Gastrocnemius medialis (tissue), 4 donors: ENCODE measurements at regions not wholly inside any gene's neighbourhood (a gene's known extent, or its start where the extent isn't known, plus 50 kb on each side); places are given as distances from the start of the nearest gene placed in this dataset.

Experiments
- ATAC-seq, 2 donors: fragments of 150-250 bp; one replicate each; pipeline ENCODE4 v1.9.1; 2016
- DNase-seq, 2 donors: peaks; one replicate each; pipeline ENCODE4 v3.0.0-alpha.2; 2019
- H3K27ac ChIP-seq, 4 donors: fragments of 200-600 bp; sonication (generic); 1 replicate in 1 of 4; 2 replicates in 3 of 4; pipeline ENCODE4 v1.5.1; 2016 to 2018; ENCODE audit warnings: mild to moderate bottlenecking in 2 of 4, moderate library complexity in 1 of 4
- H3K27me3 ChIP-seq, 3 donors: fragments of 200-600 bp; sonication (generic) in 2 of 3; 1 replicate in 1 of 3; 2 replicates in 2 of 3; pipeline versions ENCODE4 v1.5.1 to v1.6.0; 2016 to 2019; ENCODE audit warnings: mild to moderate bottlenecking in 1 of 3, moderate library complexity in 1 of 3
- H3K36me3 ChIP-seq, 2 donors: fragments of 200-600 bp; sonication (generic) in 1 of 2; one replicate each; pipeline ENCODE4 v1.5.1; 2017 to 2018
- H3K4me1 ChIP-seq, 2 donors: fragments of 200-600 bp; sonication (generic) in 1 of 2; one replicate each; pipeline ENCODE4 v1.5.1; 2016 to 2017; ENCODE audit warnings: mild to moderate bottlenecking in 2 of 2
- H3K4me3 ChIP-seq, 4 donors: fragments of 200-600 bp; sonication (generic) in 3 of 4; 1 replicate in 1 of 4; 2 replicates in 3 of 4; pipeline ENCODE4 v1.5.1; 2016 to 2019; ENCODE audit warnings: mild to moderate bottlenecking in 2 of 4
- H3K9me3 ChIP-seq, 3 donors: fragments of 200-600 bp; sonication (generic) in 2 of 3; 1 replicate in 1 of 3; 2 replicates in 2 of 3; pipeline ENCODE4 v1.5.1; 2016 to 2019
- CTCF ChIP-seq, 5 experiments: fragments of 450-650 bp in 3 of 5; fragments of 200-600 bp in 2 of 5; sonication (generic) in 2 of 5; IDR thresholded peaks in 4 of 5; conservative IDR thresholded peaks in 1 of 5; 1 replicate in 4 of 5; 2 replicates in 1 of 5; pipeline ENCODE4 v1.5.1; 2016 to 2019; ENCODE audit warnings: antibody characterized with exemption in 5 of 5, mild to moderate bottlenecking in 3 of 5, moderate library complexity in 3 of 5
- POLR2A ChIP-seq, 2 donors: fragments of 450-650 bp; IDR thresholded peaks; one replicate each; pipeline ENCODE4 v1.6.1; 2017; ENCODE audit warnings: antibody characterized with exemption in 2 of 2, mild to moderate bottlenecking in 2 of 2, moderate library complexity in 2 of 2
- in situ Hi-C, 4 donors: fragments of 200-750 bp; cut with MboI; loops; one replicate each; pipeline versions ENCODE4 v1.15.0 to v1.8.0; 2017; ENCODE audit warnings: low sequenced_read_pairs in 4 of 4
- intact Hi-C: fragments of 100-400 bp; cut with DNase I; formaldehyde crosslinking; loops from one replicate; pipeline ENCODE4 v1.15.1; 2023; ENCODE audit warnings: low total_unique reads

- no peak for ATAC-seq
These were observed 1096.1 kb upstream of the CELF2 start for GRCh38 chr10:9921544-9921943.

GRCh38 chr10:9922126-9922870 is 1095.4 kb upstream of the CELF2 start:
- DNase-seq (no peak), ATAC-seq (no peak)
- H3K27ac ChIP-seq, result no peak overlapping the region
- no peaks in the 10 kb centered on the region for H3K4me1 ChIP-seq
- no peaks in the 10 kb centered on the region for H3K9me3 ChIP-seq
- TF ChIP-seq POLR2A (IDR thresholded peaks at IDR 0.05), result no peak
- no peak for TF ChIP-seq CTCF (IDR thresholded peaks at IDR 0.05 in 4 of 5, conservative IDR thresholded peaks at IDR 0.05 in 1 of 5)
- no peaks in the 10 kb centered on the region for H3K27me3 ChIP-seq
- intact Hi-C loops, result no loop called here
- in situ Hi-C loops, result no loop called here
- no peak overlapping the region for H3K4me3 ChIP-seq
- H3K36me3 ChIP-seq, result no peaks in the 10 kb centered on the region

More at GRCh38 chr10:9921544-9921943, 1096.1 kb upstream of the CELF2 start:
- Histone ChIP-seq H3K4me1 (no peaks in the 10 kb centered on the region), H3K27ac (no peak overlapping the region), H3K27me3 (no peaks in the 10 kb centered on the region), H3K36me3 (no peaks in the 10 kb centered on the region), H3K9me3 (no peaks in the 10 kb centered on the region), H3K4me3 (no peak overlapping the region)
- in situ Hi-C loops (no loop called here), intact Hi-C loops (no loop called here)
- no peak for DNase-seq
- TF ChIP-seq CTCF (IDR thresholded peaks at IDR 0.05 in 4 of 5, conservative IDR thresholded peaks at IDR 0.05 in 1 of 5) (no peak), POLR2A (IDR thresholded peaks at IDR 0.05) (no peak)

GRCh38 chr10:9926003-9926402 is 1091.7 kb upstream of the CELF2 start:
- Histone ChIP-seq H3K9me3 (no peaks in the 10 kb centered on the region), H3K27ac (no peak overlapping the region), H3K4me1 (no peaks in the 10 kb centered on the region), H3K4me3 (no peak overlapping the region), H3K27me3 (no peaks in the 10 kb centered on the region), H3K36me3 (no peaks in the 10 kb centered on the region)
- intact Hi-C loops (no loop called here), in situ Hi-C loops (no loop called here)
- DNase-seq (no peak), ATAC-seq (no peak)
- no peak for TF ChIP-seq POLR2A (IDR thresholded peaks at IDR 0.05)
- TF ChIP-seq CTCF (IDR thresholded peaks at IDR 0.05 in 4 of 5, conservative IDR thresholded peaks at IDR 0.05 in 1 of 5), result no peak

GRCh38 chr10:9926881-9927280 is 1090.8 kb upstream of the CELF2 start:
- Histone ChIP-seq H3K36me3 (no peaks in the 10 kb centered on the region), H3K27me3 (no peaks in the 10 kb centered on the region), H3K4me3 (no peak overlapping the region), H3K9me3 (no peaks in the 10 kb centered on the region), H3K4me1 (no peaks in the 10 kb centered on the region), H3K27ac (no peak overlapping the region)
- in situ Hi-C loops, result no loop called here
- intact Hi-C loops, result no loop called here
- no peak for DNase-seq
- no peak for ATAC-seq
- no peak for TF ChIP-seq CTCF (IDR thresholded peaks at IDR 0.05 in 4 of 5, conservative IDR thresholded peaks at IDR 0.05 in 1 of 5)

- H3K4me3 ChIP-seq, result no peak overlapping the region
- no peak for TF ChIP-seq CTCF (IDR thresholded peaks at IDR 0.05 in 4 of 5, conservative IDR thresholded peaks at IDR 0.05 in 1 of 5)
- no peak for TF ChIP-seq POLR2A (IDR thresholded peaks at IDR 0.05)
- H3K9me3 ChIP-seq, result no peaks in the 10 kb centered on the region
- H3K4me1 ChIP-seq, result no peaks in the 10 kb centered on the region
- no peaks in the 10 kb centered on the region for H3K27me3 ChIP-seq
- intact Hi-C loops (no loop called here), in situ Hi-C loops (no loop called here)
- no peak for ATAC-seq
- no peak for DNase-seq
- no peaks in the 10 kb centered on the region for H3K36me3 ChIP-seq
- H3K27ac ChIP-seq, result no peak overlapping the region
These were observed 1078.0 kb upstream of the CELF2 start for GRCh38 chr10:9939716-9940115.
